Activated CD8-positive, alpha-beta memory T cell treated with anti-CD3 and anti-CD28 coated beads, Interleukin-2, amount 10 ng/mL, durations not matched to agents 7 days and 5 days (primary cell): ENCODE measurements at regions not wholly inside any gene's neighbourhood (a gene's known extent, or its start where the extent isn't known, plus 50 kb on each side); places are given as distances from the start of the nearest gene placed in this dataset.

ENCODE experiments used
- ATAC-seq: fragments of 150-1000 bp; cut with Tn5 transposase; one replicate; pipeline ENCODE4 v1.10.0; 2021; ENCODE audit warnings: moderate library complexity
- CTCF ChIA-PET: fragments of 350-600 bp; sonication (Branson Sonifier 250); formaldehyde crosslinking; loops from one replicate; lab custom pipeline; 2021; ENCODE audit warnings: antibody characterized with exemption; lab: Charles Lee
- DNase-seq: peaks from one replicate; pipeline ENCODE4 v3.0.0-alpha.2; 2020
- H3K27ac Mint-ChIP-seq: one replicate; pipeline ENCODE4 v1.8.0; 2021; ENCODE audit warnings: mild to moderate bottlenecking, mixed read lengths
- H3K27me3 Mint-ChIP-seq: one replicate; pipeline ENCODE4 v1.8.0; 2021; ENCODE audit warnings: mixed read lengths
- H3K36me3 Mint-ChIP-seq: one replicate; pipeline ENCODE4 v1.8.0; 2021; ENCODE audit warnings: mild to moderate bottlenecking, mixed read lengths
- H3K4me1 Mint-ChIP-seq: one replicate; pipeline ENCODE4 v1.8.0; 2021; ENCODE audit warnings: mixed read lengths
- H3K4me3 Mint-ChIP-seq: one replicate; pipeline ENCODE4 v1.8.0; 2021; ENCODE audit warnings: mild to moderate bottlenecking, moderate library complexity, mixed read lengths
- H3K9me3 Mint-ChIP-seq: one replicate; pipeline ENCODE4 v1.8.0; 2022; ENCODE audit warnings: low read depth, mixed read lengths

DNA sequence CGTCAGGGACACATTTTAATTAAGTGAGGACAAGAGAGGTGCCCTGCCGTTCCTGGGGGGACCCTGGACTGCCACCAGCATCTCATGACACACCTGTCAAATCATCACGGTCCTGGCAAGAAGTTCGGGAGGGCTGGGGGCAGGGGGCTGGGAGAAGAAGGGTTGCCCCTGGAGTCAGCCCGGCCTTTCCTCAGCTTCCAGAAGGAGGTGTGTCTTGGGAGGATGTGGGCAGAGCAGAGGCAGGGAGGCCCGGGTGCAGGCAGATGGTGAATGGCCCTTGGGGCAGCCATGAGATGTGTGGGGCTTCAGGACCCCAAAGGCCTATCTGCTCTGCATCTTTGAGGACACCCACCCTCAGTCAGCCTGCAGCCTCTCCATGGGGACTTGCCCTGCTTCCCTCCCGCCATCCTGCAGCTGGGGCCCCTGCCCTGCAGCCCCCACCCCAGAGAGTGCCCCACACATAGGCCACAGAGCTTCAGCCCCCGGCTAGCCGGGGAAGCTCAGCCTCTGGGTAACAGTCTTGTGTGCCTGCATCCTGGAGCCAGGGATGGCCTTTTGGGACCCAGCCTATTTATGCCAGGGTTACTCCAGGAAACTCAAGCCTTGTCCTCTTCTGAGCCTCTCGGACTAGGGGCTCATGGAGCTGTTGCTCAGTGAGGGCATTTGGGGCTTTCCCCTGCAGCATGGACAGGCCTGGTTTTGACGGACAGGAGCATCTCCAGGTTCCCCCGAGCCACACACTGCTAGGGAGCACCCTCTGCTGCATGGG lies 178.5 kb downstream of the KIF26A start:
- CTCF ChIA-PET: no interaction called here
- no peaks in the 10 kb centered on the region for H3K36me3 Mint-ChIP-seq
- no peak for ATAC-seq
- no peaks in the 10 kb centered on the region for H3K9me3 Mint-ChIP-seq
- H3K4me3 Mint-ChIP-seq: no peak overlapping the region
- no peak for DNase-seq
- H3K27ac Mint-ChIP-seq: no peak overlapping the region
- no peaks in the 10 kb centered on the region for H3K27me3 Mint-ChIP-seq
- H3K4me1 Mint-ChIP-seq: no peaks in the 10 kb centered on the region

- ATAC-seq: no peak
- Mint-ChIP-seq H3K27me3 (no peaks in the 10 kb centered on the region), H3K36me3 (no peaks in the 10 kb centered on the region), H3K9me3 (no peaks in the 10 kb centered on the region), H3K4me3 (no peak overlapping the region), H3K4me1 (no peaks in the 10 kb centered on the region), H3K27ac (no peak overlapping the region)
- no peak for DNase-seq
- CTCF ChIA-PET: no interaction called here
Measured at GRCh38 chr14:104317492-104317805, 179.1 kb downstream of the KIF26A start.

GRCh38 chr14:104317975-104318557 lies 179.7 kb downstream of the KIF26A start:
- no peaks in the 10 kb centered on the region for H3K36me3 Mint-ChIP-seq
- H3K4me1 Mint-ChIP-seq: no peaks in the 10 kb centered on the region
- H3K4me3 Mint-ChIP-seq: no peak overlapping the region
- no peaks in the 10 kb centered on the region for H3K27me3 Mint-ChIP-seq
- DNase-seq (no peak), ATAC-seq (no peak)
- no peaks in the 10 kb centered on the region for H3K9me3 Mint-ChIP-seq
- H3K27ac Mint-ChIP-seq: no peak overlapping the region
- CTCF ChIA-PET: no interaction called here

- H3K9me3 Mint-ChIP-seq: no peaks in the 10 kb centered on the region
- H3K27me3 Mint-ChIP-seq: no peaks in the 10 kb centered on the region
- no peak overlapping the region for H3K27ac Mint-ChIP-seq
- no peak for ATAC-seq
- CTCF ChIA-PET: no interaction called here
- no peak overlapping the region for H3K4me3 Mint-ChIP-seq
- no peak for DNase-seq
- H3K4me1 Mint-ChIP-seq: no peaks in the 10 kb centered on the region
- no peaks in the 10 kb centered on the region for H3K36me3 Mint-ChIP-seq
Measured at GRCh38 chr14:104318558-104319490, 180.4 kb downstream of the KIF26A start.

DNA sequence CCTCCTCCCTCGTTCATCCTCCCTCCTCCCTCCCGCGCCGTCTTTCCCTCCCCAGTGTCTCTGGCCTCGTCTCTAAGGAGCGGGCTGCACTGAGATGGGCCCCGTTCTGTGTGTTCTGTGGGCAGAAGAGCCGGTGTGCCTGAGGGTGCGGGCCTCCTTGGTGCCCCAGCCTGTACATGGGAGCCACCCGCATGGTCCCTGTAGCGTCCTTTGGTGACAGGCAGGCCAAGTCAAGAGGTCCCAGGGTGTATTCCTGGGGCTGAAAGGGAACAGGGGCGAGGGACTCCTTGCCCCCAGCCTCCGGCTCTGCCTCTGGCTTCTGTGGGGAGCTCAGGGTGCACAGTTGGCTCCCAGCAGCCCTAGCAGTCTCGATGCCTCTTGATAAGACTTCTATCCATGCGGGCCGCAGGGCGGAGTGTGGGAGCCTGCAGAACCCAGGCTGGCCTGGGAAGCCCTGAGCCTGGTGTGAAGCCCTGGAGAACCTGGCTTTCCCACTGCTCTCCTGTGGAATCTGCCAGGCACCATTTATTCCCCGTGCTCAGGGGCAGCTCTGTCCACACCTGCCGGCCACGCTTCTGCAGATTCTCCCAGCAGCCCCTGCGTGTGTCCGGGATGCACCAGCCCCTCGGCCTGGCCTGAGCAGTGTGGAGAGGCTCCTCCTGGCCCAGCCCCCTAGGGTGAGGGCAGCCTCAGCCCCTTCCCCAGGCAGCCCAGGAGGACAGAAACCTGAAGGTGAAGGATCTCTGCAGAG lies 181.3 kb downstream of the KIF26A start:
- no peak overlapping the region for H3K27ac Mint-ChIP-seq

GRCh38 chr14:104320611-104321086 lies 182.3 kb downstream of the KIF26A start:
- no peaks in the 10 kb centered on the region for H3K36me3 Mint-ChIP-seq
- ATAC-seq (no peak), DNase-seq (no peak)
- H3K4me3 Mint-ChIP-seq: no peak overlapping the region
- no peaks in the 10 kb centered on the region for H3K27me3 Mint-ChIP-seq
- CTCF ChIA-PET: no interaction called here
- H3K4me1 Mint-ChIP-seq: no peaks in the 10 kb centered on the region
- H3K27ac Mint-ChIP-seq: no peak overlapping the region
- no peaks in the 10 kb centered on the region for H3K9me3 Mint-ChIP-seq

More for the DNA sequence above, 181.3 kb downstream of the KIF26A start:
- Mint-ChIP-seq H3K4me3 (no peak overlapping the region), H3K36me3 (no peaks in the 10 kb centered on the region), H3K27me3 (no peaks in the 10 kb centered on the region), H3K9me3 (no peaks in the 10 kb centered on the region), H3K4me1 (no peaks in the 10 kb centered on the region)
- ATAC-seq (no peak), DNase-seq (no peak)
- CTCF ChIA-PET: no interaction called here

DNA sequence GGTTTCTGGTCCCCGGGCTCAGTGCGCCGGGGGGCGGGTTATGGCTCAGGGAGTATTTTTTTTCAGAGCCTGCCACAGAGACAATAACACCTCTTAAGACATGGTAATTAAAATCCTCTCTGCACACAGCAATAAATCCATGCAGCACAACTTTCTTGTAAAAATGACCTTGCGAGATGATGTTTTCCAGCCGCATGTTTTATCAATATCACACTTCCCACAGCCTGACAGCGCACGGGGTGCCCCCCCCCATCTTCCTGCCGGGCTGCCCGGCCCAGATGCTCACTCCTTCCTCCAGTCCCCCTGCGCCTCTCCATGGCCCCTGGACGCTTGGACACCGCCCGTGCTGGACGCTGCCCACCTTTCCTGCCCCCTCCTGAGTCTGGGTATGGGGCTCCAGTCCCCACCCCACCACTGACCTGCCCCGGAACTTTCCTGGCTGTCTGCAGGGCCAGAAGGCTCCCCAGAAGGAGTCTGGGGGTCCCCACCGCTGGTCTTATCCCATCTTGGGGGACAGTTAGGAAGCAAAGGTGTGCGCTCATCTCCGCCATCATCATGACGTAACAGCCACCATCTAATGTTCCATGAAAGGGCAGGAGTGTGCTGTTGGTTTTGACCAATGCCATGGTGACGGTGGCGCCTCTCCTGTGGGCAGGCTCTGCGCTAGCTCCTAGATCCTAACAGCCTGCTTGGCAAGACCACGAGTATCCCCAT lies 182.9 kb downstream of the KIF26A start:
- no peaks in the 10 kb centered on the region for H3K27me3 Mint-ChIP-seq
- no peak for ATAC-seq
- CTCF ChIA-PET: no interaction called here
- DNase-seq: no peak
- no peaks in the 10 kb centered on the region for H3K36me3 Mint-ChIP-seq
- no peak overlapping the region for H3K27ac Mint-ChIP-seq
- no peaks in the 10 kb centered on the region for H3K9me3 Mint-ChIP-seq
- no peaks in the 10 kb centered on the region for H3K4me1 Mint-ChIP-seq
- no peak overlapping the region for H3K4me3 Mint-ChIP-seq

DNA sequence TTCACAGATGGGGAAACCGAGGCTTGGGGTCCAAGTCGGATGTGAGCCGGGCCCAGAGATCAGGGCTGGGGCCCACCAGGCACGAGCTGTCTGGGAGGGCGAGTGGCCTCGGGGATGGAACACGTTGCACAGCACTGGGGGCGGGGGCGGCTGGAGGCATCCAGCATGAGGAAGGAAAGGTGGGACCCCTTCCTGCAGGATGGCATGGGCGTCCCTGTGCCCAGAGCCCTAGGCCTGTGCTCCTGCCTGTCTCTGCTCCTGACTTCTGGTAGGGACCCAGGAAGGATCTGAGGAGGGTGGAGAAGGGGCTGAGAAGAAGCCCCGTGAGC lies 183.4 kb downstream of the KIF26A start:
- no peaks in the 10 kb centered on the region for H3K9me3 Mint-ChIP-seq
- no peak for DNase-seq
- H3K27me3 Mint-ChIP-seq: no peaks in the 10 kb centered on the region
- no peaks in the 10 kb centered on the region for H3K36me3 Mint-ChIP-seq
- no peak for ATAC-seq
- no peak overlapping the region for H3K4me3 Mint-ChIP-seq
- no peak overlapping the region for H3K27ac Mint-ChIP-seq
- no peaks in the 10 kb centered on the region for H3K4me1 Mint-ChIP-seq
- CTCF ChIA-PET: no interaction called here

- CTCF ChIA-PET: no interaction called here
- no peak overlapping the region for H3K4me3 Mint-ChIP-seq
- no peak for DNase-seq
- H3K4me1 Mint-ChIP-seq: no peaks in the 10 kb centered on the region
- H3K36me3 Mint-ChIP-seq: no peaks in the 10 kb centered on the region
- ATAC-seq: no peak
- no peak overlapping the region for H3K27ac Mint-ChIP-seq
- no peaks in the 10 kb centered on the region for H3K9me3 Mint-ChIP-seq
- H3K27me3 Mint-ChIP-seq: no peaks in the 10 kb centered on the region
Measured at GRCh38 chr14:104322531-104323366, 184.4 kb downstream of the KIF26A start.

DNA sequence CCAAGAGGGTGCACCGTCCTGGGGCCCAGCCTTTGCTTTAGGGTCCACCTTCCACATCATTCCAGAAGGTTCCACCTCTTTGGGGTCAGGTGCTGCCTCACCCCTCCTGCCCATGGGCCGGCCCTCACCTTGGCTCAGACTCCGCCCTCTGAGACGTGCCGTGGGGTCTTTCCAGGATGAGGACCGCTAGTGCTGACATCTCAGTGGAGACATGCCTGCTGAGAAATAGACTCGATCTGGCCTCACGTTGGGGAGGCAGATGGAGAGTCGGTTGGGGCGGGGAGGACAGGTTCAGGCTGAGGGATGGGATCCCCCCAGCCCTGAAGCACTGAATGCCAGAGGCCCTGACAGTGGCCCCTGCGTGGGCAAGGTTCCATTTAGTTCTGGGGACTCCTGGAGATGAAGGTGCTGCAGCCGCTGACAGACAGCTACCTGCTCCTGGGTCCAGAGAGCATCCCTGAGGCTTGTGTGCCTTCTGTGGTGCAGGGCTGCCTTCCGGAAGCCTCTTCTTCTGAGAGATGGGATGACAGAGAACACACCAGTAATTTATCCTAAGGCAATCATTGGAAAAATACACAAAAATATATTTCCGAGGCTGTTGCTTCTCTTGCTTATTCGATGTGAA lies 185.3 kb downstream of the KIF26A start:
- Mint-ChIP-seq H3K27me3 (no peaks in the 10 kb centered on the region), H3K4me1 (no peaks in the 10 kb centered on the region), H3K9me3 (no peaks in the 10 kb centered on the region), H3K4me3 (no peak overlapping the region), H3K36me3 (no peaks in the 10 kb centered on the region), H3K27ac (no peak overlapping the region)
- CTCF ChIA-PET: no interaction called here
- DNase-seq: no peak
- no peak for ATAC-seq

GRCh38 chr14:104326848-104327247 lies 188.5 kb downstream of the KIF26A start:
- Mint-ChIP-seq H3K9me3 (peaks cover 2% of the 10 kb centered on the region), H3K36me3 (no peaks in the 10 kb centered on the region), H3K27me3 (no peaks in the 10 kb centered on the region), H3K27ac (no peak overlapping the region), H3K4me3 (no peak overlapping the region), H3K4me1 (no peaks in the 10 kb centered on the region)
- ATAC-seq: no peak
- DNase-seq: peak; percentile 35
- CTCF ChIA-PET: no interaction called here

DNA sequence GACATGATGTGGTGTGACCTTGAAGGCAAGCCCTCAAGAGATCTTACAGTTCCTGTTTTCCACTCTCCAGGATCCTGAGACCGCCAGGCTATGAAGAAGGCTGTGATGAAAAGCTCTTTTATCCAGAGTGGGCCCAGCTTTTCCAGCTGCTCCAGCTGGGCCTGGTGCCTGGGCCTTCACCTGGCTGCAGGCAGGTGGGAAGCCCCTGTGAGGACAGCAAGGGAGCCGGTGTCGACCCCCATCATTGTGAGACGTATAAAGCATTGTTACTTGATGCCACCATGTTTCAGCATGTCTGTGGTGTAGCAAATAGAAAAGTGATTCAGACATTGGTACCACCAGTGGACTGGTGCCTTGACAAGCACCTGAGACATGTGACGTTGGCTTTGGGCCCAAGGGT lies 190.2 kb downstream of the KIF26A start:
- Mint-ChIP-seq H3K27me3 (no peaks in the 10 kb centered on the region), H3K9me3 (peaks cover 2% of the 10 kb centered on the region), H3K4me1 (no peaks in the 10 kb centered on the region), H3K27ac (no peak overlapping the region), H3K4me3 (no peak overlapping the region), H3K36me3 (no peaks in the 10 kb centered on the region)
- CTCF ChIA-PET: no interaction called here
- peak; percentile 30 for DNase-seq
- no peak for ATAC-seq
